GM21381 (cell line): ENCODE measurements at regions not wholly inside any gene's neighbourhood (a gene's known extent, or its start where the extent isn't known, plus 50 kb on each side); places are given as distances from the start of the nearest gene placed in this dataset.

Experiments
- ATAC-seq: cut with Tn5 transposase; IDR thresholded peaks from one replicate; pipeline ENCODE4 v1.9.1; 2021; ENCODE audit warnings: mild to moderate bottlenecking, moderate library complexity; ENCODE audit not compliant: unreplicated experiment

- ATAC-seq: no peak
Observed at GRCh38 chr5:133715616-133716015, 103.3 kb upstream of the FSTL4 start.

DNA sequence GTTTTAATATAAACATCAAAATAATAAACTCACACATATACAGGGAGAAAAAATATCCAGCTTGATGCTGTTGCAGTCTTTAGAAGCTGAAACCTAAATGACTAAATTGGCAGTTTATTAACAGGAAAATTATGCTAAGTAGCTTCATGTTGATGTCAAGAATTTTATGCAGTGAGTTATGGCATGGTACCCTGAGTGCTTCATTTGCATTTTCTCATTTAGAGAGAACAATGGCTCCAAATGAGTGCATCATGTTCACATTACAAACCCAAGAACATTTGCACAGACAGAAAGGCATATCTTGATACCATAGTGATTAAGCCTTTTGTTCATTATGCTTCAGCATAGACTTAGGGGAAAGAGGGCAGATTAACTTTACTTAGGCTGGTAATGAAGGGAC, 102.9 kb upstream of the FSTL4 start:
- no peak for ATAC-seq

DNA sequence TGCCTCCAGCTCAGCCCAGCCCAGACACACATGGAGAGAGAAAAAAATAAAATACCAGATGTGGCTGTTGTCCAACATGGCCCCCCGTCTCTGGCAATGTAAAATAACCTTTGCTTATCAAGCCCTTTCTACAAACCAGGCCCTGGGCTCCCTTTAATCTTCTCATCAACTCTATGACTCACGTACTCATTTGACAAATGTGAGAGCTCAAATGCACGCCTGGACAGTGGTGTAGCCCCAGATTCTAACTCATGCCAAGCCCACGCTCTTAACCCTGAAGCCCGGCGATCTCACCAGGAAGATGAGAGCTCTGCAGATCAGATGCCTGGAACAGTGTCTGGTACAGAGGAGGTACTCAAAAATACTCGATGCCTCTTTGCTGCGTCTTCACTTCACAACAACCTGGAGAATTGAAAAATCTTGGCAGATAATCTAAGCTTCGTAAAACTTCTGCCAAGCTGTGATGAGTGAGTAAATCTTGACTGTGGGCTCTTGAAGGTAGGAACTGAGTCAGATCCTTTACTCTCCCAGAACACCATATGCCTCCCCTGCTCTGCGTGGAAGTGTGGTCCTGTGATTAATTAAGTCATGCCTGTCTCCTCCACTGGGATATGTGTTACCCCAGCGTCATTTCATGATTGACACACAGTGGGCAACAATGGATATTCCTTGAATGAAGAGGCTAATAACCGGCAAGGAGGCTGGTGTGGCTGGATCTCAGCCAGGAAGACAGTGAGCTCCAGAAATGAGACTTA, 102.0 kb upstream of the FSTL4 start:
- no peak for ATAC-seq

GRCh38 chr5:133713751-133714150, 101.4 kb upstream of the FSTL4 start:
- no peak for ATAC-seq

DNA sequence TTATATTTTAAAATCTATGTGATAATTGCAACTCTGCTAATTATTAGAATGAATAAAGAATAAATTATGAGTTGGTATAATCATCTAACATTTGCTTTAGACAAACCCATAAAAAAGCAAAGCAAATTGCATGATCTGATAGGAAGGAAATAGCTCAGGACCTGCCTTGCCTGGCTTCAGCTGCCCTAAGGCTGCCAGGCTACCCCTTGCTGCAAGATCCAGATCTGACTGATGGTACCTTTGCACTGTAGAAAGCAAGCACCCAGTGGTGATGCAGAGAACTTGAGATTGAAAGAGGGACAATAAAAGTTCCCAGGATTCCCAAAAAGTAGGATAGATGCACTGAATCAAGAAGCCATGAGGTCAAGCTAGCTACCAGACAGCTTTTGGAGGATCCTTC, 100.9 kb upstream of the FSTL4 start:
- no peak for ATAC-seq

DNA sequence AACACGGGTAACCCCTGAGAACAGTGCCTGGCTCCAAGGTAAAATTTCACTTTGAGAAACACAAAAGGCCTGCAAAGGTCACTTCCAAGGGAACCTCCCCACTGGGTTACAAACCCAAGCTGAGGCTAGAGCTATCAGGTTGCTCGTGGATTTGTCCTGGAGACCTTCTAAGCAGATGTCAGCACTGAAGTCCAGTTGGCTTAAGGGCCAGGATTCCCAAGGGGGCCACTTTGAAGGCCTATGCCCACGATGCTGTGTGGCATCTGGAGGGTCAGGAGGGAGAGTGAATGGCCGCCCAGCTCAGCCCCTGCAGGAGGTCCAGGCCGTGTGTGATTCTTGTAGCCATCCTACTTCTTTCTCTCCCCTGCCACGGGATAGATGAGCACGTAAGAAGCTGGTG, 100.2 kb upstream of the FSTL4 start:
- ATAC-seq: no peak

DNA sequence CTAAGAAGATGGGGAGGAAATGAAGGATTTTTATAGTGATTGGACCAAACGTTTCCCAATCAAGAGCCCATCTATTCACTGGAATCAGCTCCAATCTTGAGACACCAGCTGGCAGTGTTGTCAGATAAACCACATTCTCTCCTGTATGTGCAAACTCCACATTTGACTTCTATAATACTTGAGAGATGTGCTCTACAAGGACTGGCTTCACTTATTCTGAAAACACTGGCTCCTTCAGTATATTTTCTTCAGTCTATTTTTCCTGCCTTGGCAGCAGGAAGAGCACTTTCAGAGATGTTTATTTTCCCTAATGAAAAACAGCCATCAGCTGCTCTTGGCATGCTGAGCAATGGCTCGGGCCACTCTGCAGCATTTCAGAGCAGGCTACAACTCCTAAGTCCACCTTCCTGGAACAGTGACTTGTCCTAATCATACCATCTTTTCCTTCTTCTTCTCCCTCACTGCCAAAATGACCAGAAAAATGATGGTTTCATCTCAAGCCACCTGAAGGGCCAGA, 96.9 kb upstream of the FSTL4 start:
- no peak for ATAC-seq

- no peak for ATAC-seq
Observed at GRCh38 chr5:133708331-133708850, 96.0 kb upstream of the FSTL4 start.

DNA sequence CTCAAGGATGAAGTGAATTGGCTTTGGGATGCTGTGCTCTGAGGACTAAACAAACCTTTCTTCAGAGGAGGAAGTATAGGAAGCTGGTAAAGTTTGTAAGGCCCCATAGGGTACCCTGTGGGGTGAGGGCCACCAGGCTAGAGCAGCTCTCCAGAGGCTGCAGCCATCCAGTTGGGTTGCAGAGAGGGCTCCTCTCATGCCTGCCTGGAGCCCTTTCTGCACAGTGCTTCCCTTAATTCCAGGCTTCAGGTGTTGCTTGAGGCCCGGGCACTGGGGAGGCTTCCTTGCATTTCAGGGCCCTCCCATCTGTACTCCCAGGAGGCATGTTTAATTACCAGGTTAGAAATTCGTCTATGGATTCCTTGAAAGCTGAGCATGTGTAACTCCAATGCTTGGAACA, 95.3 kb upstream of the FSTL4 start:
- ATAC-seq: no peak

DNA sequence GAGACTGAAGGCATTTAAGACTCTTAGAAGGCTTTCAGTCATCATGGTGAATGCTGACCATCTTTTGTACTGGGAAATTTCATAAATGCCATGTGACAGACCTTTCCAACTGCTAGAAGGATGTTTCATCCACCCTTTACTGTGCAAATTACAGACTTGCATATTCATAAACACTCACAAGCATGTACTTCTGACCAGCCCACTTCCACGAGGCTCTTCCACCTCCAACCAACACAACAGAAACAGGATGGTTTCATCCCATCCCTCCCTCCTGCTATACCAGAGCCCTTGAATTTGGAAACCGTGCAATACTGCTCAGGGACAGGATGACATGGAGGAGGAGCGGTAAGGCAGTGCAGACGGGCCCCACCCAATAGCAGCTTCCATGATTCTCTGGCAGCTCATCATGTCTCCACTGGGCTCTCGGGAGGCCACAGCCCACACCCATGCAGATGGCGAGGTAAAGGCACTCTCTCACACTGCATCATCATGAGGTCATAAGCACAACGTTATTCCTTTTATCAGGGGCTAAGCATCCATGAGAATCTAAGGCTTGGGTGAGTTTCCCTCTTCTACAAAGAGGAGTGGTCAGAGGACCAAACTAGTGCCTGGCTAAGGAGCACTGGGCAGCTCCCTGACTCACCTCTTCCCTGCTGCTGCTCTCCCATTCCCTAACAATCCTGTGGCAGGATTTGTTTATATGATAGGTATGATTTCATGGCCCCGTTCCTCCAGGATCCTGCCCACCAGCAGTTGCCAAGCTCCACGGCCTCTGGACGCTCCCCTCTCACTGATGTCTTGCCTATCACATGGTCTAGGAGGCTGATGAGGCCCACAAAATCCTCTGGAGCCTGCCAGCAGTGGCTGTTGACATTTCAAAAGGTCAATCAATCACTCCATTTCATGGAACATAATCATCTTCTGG, 94.4 kb upstream of the FSTL4 start:
- no peak for ATAC-seq

DNA sequence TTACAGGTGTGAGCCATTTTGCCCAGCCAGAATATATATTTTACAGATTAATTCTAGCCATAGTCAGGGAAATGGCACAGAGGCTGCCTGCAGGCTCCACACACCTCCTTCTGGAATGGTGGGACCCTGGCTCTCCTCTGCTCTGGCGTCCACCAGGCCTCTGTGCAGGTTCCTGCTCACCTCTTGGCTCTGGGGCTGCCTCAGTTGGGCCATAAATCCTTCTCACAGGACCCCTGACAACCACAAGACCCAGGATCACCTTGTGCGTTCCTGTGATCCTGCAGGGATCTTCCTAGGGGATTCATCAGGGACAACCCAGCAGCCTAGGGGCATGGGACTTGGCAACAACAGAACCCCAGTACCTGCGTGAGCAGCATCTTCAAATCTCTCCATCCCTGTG, 93.0 kb upstream of the FSTL4 start:
- ATAC-seq: no peak

DNA sequence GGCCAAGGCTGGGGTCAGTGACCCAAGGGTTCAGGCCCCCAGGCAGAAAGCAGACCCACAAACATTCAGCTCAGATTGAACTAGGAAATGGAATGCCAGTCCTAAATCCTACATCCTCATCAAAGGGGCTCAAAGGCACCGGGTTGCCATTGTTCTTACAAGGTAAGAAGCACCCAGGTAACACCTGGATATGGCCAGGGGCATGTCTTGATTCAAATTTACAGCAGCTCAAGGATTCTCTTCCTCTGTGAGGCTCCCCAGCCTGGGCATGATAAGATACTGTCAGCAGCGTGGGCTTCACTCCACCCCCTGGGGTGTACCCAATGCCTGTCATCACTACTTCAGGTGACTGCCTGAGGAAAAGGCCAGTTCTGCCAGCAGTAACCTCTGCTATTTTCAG, 92.1 kb upstream of the FSTL4 start:
- ATAC-seq: no peak

DNA sequence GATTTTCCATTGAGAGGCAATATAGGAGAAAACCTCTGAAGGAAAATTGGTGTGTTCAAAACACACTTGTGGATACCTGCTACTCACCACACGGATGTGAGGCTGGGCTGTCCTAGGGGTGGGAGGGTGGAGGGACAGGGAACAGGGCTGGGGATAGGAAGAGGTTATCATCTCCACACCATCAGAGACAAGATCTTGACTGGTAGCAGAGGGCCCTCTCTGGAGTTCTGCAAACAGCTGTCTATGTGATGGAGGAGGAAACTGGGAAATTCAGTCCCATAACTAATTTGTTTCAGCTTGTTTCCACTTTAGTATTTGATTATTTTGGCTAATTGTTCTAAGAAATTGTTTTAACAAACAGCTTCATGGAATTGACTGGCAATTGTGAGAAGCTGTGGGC, 91.6 kb upstream of the FSTL4 start:
- no peak for ATAC-seq

GRCh38 chr5:133702791-133703770, 90.7 kb upstream of the FSTL4 start:
- no peak for ATAC-seq

- no peak for ATAC-seq
Observed at GRCh38 chr5:133701871-133702270, 89.5 kb upstream of the FSTL4 start.

- no peak for ATAC-seq
Observed at GRCh38 chr5:133700251-133700650, 87.9 kb upstream of the FSTL4 start.

GRCh38 chr5:133698646-133699526, 86.5 kb upstream of the FSTL4 start:
- no peak for ATAC-seq

DNA sequence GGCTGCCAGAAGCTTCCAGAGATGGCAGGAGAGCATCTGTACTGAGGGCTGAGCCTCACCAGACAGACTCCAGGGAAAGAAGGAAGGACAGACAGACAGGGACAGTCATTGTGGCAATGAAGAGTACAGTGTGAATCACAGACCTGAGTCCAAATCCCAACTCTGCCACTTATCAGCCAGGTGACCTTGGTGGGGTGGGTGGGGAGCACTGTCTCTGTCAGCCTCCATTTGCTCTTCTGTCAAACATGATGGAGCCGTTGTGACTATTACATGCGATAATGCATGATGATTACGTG, 85.9 kb upstream of the FSTL4 start:
- no peak for ATAC-seq

GRCh38 chr5:133697536-133698258, 85.4 kb upstream of the FSTL4 start:
- no peak for ATAC-seq
